Skin epidermis (tissue), 12 donors: ENCODE measurements at regions not wholly inside any gene's neighbourhood (a gene's known extent, or its start where the extent isn't known, plus 50 kb on each side); places are given as distances from the start of the nearest gene placed in this dataset.

ENCODE experiments used
- H3K27ac ChIP-seq, 21 experiments: fragments of 200-600 bp; sonication (generic) in 11 of 21; one replicate each; pipeline ENCODE4 v1.5.0; 2020; ENCODE audit warnings: mild to moderate bottlenecking in 3 of 21, inconsistent platforms in 2 of 21, moderate library complexity in 2 of 21
- H3K4me3 ChIP-seq, 7 experiments: fragments of 200-600 bp; sonication (generic) in 2 of 7; one replicate each; pipeline ENCODE4 v1.5.0; 2020; ENCODE audit warnings: inconsistent platforms in 2 of 7, mild to moderate bottlenecking in 2 of 7, moderate library complexity in 1 of 7

DNA sequence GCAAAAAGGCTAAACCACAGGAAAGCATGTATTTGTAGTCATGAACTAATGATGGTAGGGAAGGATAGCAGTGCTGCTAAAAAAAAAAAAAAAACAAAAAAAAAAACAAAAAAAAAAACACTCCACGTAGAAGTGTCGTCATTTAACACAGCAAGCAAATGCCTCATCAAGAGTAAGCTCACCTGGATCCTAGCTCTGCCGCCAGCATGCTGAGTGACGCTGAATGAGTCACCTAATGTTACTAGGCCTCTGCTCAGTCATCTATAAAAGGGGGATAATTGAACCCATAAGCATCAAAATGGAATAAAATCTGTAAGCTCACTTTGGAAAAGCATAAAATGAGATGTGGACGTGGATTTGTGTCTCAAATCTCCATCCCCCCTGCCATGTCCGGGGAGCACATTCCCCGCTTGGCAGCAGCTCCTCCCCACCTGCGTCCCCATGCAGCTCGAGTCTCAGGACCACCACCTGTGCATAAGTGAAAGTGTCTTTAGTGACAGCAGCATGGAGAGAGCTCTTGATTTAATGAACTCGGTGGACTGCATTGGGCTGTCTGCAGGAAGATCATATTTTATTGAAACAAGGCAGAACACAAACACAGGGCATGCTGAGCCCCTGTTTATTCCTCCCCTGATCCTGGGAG is 427.5 kb downstream of the LRATD1 start:
- Histone ChIP-seq H3K27ac (no peak overlapping the region), H3K4me3 (no peak overlapping the region)

DNA sequence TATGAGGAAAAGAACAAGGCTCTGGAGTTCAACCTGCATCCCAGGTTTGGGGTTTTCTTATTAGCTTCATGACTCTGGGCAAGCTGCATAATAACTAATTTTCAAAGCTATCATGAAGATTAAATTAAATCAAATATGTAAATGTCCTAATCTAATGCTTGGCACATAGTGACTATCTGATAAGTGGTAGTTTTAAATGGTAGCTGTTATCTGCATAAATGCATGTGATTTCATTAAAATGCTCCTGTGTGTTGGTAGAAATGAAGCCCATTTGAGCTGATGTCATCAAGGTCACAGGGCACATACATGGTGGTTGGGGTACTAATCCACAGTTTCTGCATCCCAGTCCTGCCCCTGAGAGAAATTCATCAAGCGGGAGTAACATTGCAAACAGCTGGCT is 428.8 kb downstream of the LRATD1 start:
- Histone ChIP-seq H3K4me3 (no peak overlapping the region), H3K27ac (no peak overlapping the region)

DNA sequence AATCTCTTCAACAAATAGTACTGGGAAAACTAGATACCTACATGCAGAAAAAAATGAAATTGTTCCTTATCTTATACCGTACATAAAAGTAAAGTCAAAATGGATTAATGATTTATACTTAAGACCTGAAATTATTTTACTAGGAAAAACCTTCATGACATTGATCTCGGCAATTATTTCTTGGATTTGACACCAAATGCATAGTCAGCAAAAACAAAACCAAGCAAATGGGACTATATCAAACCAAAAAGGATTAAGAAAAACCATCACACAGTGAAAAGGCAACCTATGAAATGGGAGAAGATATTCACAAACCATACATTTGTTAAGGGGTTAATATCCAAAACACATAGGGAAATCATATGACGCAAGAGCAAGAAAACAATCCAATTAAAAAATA is 433.6 kb downstream of the LRATD1 start:
- Histone ChIP-seq H3K27ac (no peak overlapping the region), H3K4me3 (no peak overlapping the region)

DNA sequence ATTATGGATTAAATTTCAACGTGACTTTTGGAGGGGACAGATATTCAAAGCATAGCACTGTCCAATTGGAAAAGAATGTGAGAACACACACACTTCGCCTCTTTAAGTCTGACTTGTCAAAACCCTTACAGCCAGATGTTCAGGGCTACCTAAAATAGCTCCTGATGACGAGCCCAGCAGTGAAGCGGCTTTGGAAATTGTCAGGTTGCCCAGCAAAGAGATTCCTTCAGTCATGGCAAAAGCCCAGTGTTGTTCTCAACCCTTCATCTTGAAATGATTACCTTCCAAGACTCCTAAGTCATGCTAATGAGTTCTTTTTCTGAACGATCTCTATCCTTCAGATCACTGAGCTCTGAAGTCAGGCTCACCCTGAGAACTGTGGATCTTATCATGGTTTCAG is 436.6 kb downstream of the LRATD1 start:
- Histone ChIP-seq H3K4me3 (no peak overlapping the region), H3K27ac (no peak overlapping the region)

DNA sequence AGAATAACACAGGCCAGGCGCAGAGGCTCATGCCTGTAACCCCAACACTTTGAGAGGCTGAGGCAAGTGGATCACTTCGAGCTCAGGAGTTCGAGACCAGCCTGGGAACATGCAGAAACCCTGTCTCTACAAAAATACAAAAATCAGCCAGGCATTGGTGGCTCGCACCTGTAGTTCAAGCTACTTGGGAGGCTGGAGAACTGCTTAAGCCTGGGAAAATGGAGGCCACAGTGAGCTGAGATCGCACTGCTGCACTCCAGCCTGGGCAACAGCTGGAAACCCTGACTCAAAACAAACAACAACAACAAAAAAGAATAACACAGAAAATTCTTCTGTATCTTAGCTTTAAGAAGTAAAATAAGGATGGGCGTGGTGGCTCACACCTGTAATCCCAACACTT is 440.3 kb downstream of the LRATD1 start:
- Histone ChIP-seq H3K4me3 (no peak overlapping the region), H3K27ac (no peak overlapping the region)

DNA sequence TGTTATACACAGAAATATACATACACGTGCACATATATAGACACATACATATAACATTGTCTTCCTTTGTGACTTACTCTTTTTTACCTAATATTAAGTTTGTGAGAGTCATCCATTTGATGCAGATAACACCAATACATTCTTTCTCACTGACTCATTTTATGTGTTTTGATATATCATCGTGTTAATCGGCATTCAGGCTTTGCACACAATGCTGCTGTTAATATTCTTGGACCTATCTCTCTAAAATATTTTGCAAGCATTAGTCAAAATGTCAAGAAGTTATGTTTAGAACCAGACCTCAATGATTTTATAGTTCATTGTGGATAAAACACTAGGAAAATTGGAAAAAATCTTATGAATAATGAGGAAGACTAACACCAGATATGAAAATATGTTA is 441.1 kb downstream of the LRATD1 start:
- no peak overlapping the region for H3K27ac ChIP-seq
- no peak overlapping the region for H3K4me3 ChIP-seq

DNA sequence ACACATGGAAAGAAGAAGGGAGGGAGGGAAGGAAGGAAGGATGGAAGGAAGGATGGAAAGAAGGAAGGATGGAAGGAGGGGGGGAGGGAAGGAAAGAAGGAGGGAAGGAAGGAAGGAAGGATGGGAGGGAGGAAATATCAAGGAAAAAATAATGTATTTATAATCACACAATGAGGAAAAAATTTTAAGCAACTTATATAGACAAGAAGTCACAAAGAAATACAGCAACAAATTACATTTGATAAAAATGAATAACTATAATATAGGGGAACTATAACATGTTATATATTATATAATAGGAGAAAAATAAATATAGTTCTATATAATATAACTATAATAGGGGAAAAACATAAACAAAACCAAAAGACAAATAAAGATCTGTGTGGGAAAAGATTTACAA is 441.8 kb downstream of the LRATD1 start:
- no peak overlapping the region for H3K4me3 ChIP-seq
- no peak overlapping the region for H3K27ac ChIP-seq

DNA sequence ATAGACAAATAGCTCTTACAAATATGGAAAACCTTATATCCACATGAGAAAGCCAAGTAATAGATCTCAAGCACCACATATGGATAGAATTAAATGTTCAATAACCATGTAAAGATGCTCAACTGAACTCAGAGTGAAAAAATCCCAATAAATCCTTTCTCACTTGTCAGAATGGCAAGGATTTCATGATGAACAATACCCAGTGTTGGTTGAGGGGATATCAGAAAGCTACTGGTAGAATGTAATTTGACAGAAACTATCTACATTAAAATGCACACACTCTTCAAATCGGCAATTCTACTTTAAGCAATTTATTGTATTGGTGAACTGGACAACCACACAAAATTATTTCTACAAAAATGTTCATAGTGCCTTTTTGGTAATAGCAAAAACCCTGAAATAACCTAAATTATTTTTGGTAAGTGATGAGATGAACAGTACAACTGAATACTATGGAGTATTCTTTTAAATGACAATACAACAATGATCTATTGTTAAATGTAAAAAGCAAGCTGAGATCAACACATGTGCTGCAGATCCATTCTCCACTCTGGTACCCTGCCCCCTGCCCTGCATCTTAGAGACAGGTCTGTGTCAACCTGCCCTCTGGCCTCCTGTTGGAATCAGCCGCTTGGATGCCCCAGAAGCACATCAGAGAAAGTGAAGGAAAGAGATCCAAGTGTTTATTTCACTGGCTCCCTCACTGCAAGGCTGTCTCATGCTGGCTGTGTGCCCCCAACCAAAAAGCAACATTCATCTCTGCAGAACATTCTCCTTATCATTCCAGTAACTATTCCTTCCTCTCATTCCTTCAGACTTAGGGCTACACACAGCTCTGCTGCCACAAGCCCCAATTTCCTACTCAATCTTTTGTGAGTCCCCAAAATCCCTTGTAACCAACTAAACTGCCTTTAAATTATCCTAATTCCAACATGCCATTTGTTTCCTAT is 442.5 kb downstream of the LRATD1 start:
- H3K4me3 ChIP-seq, result no peak overlapping the region
- no peak overlapping the region for H3K27ac ChIP-seq

DNA sequence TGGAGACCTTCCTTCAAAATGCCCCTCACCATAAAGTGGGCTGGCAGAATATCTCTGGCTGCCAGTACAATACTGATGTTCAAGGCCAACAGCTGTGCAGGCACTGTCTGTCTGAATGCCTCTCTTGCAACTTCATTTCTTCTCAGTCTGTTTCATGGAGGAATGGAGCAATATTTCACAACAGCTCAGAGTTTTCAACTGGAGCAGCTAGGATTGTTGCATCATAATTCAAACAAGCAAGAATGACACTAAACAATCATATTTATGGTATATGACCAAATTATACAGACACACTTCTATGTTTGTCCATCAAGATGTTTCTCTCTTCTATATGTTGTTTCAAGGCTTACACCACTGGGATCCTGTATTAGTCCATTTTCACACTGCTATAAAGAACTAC is 444.2 kb downstream of the LRATD1 start:
- no peak overlapping the region for H3K4me3 ChIP-seq
- no peak overlapping the region for H3K27ac ChIP-seq

DNA sequence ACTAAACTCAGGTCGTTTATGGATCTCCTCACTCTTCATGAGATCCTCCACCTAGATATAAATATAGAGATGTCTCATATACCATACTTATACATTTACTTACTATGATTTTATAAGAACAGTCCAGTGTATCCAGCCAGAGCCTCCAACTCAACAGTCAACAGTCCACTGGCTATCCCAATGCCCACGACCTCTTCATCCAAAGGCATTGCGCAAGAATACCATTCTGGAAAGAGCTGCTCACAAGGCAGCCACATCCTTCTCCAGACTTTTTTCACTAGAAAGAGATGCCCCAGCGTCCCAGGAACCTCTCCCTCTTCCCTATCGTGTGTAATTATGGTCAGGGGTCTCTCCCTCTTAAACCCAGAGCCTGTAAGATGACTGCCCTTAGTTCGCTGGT is 448.8 kb downstream of the LRATD1 start:
- no peak overlapping the region for H3K4me3 ChIP-seq
- no peak overlapping the region for H3K27ac ChIP-seq

DNA sequence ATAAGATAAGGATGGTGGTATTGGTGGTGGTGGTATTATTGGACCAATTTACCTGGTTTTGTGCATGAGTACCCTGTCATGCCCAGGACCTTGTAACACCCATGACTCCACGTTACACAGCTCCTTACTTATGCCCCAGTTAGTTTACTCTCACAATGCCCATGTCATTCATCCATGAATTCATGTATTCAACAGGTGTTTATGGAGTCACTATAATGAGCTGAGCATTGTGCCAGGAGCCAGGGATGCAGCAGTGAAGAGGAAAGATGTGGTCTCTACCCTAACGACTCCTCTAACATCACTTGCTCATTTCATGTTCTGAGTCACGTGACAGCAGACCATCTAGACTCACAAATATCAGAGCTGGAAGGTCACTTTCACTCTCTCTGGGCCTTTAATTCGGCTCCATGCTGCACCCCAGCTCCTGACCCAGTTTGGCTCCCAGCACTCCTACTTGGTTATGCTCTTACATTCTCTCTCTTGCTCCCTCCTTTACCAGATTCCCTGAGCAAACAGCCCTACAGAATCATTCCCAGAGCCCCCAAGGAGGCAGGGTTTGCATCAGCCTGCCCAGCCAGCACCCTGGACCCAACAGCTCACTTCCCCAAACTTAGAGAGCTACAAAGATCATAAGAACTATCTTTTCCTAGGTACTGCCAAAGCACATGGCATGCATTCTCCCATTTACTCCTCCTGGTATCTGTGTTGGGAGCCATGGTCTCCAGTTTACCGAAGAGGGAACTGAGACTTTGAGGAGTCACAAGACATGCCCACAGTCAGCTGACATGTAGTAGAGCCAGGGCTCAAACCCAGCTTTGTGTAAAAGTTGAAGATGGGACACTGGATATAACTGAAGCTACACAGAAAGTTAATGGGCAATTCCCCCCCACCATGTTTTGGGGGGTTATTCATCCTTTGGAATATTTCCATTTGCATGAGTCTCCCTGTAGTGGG is 449.9 kb downstream of the LRATD1 start:
- no peak overlapping the region for H3K4me3 ChIP-seq
- H3K27ac ChIP-seq, result no peak overlapping the region

DNA sequence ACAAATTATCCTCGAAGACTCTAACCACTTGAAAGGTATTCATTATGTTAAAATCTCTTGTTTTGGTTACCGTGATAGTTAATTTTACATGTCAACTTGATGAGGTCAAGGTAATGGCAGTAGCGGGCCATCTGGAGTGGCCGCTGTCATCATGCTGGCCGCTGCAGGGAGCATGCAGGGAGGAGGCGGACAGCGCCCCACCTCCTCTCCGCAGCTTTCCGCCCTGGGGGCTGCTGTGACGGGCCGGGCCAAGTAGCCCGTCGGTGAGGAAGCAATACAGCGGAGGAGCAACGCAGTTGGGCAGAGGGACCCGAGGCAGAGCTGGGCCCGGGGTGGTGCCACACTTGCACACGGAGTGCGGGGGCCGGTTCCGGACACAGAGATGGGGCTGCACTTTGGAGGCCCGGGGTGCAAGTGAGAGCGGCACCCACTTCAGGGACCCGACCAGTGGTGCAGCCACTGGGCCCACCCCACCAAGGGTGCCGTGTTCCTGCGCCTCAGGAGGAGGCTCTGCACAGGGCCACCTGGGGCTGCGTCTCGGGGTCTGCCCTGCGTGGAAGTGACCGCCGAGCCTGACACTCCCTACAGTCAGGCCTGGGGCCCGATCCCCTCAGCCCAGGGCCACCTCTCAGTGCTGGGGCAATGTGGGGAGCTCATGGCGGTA is 452.4 kb downstream of the LRATD1 start:
- Histone ChIP-seq H3K27ac (no peak overlapping the region), H3K4me3 (no peak overlapping the region)

DNA sequence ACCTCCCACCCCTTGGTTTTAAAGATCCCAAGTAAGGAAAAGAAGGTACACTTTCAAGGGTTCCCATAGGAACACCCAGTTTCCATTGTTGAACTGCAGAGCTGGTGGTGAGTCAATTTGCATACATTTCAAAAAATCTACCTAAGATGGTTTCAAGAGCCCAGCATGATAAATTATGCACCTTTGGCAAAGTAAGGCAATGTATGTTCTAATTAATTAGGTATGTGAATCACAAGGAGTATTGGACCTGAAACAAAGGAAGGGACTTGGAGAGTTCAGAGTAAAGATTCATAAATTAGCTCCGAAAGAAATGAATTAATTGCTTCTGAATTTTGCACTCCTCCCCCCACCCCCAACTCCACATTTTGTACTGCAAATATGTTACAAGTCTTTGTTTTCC is 459.7 kb downstream of the LRATD1 start:
- no peak overlapping the region for H3K4me3 ChIP-seq
- H3K27ac ChIP-seq, result no peak overlapping the region

DNA sequence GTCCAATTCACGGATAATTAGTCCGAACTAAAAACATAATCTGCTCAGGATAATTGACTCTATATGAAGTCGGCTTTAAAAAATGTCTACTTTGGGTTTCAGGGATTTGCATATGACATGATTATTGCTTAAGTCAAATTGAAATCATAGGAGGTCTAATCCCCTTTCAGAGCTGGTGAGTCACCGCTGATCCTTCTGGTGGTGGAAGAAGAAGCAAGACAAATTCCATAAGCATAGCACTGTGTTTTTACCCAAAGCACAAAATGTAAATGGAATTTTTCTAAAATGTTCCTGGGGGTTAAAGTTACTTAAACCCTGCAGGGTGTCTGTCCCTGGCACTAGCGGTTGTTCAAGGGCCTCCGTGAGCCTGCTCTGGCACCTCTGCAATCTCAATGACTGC is 460.2 kb downstream of the LRATD1 start:
- H3K27ac ChIP-seq, result peak overlapping the region in 2 of 21 experiments; percentile 29 to 32
- no peak overlapping the region for H3K4me3 ChIP-seq

DNA sequence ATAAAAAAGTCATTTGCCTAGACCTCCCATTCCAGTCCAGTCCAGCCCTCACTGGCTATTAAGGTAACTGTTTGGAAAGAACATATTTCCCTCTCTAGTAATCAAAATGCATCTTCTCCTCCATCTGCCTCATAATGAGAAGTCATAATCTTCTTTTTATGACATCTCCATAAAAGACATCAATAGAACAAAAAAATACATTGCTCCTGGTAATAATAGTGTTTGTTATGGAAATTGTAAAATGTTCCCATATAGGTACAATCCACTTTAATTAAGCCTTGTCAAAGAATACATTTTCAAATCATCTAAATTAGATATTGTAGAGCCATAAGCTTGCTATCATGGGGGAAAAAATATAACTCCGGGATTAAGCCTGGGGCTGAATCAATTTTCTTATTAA is 461.6 kb downstream of the LRATD1 start:
- Histone ChIP-seq H3K27ac (no peak overlapping the region), H3K4me3 (no peak overlapping the region)

DNA sequence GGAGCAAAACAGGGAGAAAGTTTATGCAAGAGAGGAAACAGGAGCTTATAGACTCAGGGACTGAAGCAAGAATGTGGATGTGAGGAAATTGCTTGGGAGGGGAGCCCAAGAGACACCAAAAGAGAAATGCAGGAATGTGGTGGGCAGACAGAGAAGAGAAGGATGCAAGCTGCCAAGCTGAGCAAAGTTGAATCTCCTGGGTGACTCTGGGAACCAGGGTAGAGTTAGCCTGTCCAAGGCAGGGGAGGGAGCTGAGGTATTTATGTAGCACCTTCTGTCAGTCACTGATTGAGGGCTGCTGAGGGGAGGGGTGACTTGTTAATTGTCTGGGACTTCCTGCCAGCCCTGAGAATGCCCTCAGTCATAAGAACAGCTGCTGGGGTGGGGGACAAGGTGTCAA is 464.3 kb downstream of the NBAS start:
- no peak overlapping the region for H3K4me3 ChIP-seq

DNA sequence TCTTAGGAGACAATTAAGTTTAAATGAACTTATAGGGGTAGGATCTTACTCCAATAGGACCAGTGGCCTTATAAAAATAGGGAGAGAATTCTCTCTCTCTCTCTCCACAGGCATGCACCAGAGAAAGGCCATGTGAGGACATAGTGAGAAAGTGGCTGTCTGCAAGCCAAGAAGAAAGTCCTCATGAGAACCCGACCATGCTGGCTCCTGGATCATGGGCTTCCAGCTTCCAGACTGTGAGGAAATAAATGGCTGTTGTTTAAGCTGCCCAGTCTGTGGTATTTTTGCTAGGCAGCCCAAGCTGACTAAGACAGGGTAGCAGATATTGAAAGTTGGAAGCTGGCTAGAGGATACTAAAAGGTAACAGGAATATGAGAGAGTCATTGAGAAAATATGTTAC is 454.0 kb downstream of the NBAS start:
- H3K27ac ChIP-seq, result no peak overlapping the region

More for the DNA sequence above, 464.3 kb downstream of the NBAS start:
- no peak overlapping the region for H3K27ac ChIP-seq

DNA sequence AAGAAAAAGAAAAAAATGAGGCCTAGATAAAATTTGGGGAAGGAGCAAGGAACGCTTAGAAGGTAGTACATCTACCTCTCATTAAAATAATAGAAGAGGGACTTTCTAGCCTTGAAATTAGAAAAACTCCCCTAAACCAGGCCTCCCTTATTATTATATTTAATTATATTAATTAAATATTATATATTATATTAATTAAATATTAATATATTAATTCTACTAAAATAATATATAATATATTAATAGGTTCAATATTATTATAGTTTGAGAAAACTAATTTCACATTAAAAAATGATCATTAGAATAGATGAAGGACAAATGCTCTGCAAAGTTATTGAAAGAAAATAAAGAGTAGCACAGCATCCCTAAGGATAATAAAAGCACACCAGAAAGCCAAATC is 449.4 kb downstream of the NBAS start:
- Histone ChIP-seq H3K4me3 (no peak overlapping the region), H3K27ac (no peak overlapping the region)

More for the DNA sequence above, 454.0 kb downstream of the NBAS start:
- no peak overlapping the region for H3K4me3 ChIP-seq

DNA sequence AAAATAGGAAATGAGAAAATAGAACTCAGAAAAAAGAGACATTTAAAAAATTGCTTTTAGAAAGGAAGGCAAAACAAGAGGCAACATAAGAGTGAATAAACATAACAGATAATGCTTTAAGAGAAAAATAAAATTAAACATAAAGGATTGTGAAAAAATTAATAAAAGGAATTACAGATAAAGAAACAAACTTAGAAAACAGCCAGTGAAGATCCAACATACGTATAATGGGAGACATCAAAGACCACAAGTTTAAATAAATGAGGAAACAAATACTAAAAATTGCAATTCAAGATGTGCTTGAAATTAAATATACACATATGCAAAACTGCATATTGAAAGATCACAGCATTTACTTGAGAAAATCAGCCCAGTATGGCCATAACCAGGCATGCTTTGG is 448.9 kb downstream of the NBAS start:
- H3K4me3 ChIP-seq, result no peak overlapping the region
- H3K27ac ChIP-seq, result no peak overlapping the region

DNA sequence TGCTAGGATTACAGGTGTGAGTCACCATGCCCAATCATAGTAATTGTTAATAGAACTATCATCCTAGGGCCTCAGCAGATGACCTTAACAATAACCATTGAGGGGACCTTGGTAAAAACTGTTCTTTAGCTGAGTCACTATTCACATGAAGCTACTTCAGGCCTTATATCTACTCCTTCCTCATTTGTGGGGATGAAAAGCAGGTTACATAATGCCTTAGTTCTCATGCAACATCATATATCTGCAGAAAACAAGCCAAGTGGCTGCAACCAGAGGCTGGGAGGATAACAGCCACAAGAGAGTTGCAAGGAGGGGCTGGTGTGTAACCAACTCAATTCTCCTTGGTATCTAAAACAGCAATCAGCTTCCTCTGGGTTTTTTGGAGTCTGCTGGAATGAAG is 445.4 kb downstream of the NBAS start:
- Histone ChIP-seq H3K4me3 (no peak overlapping the region), H3K27ac (no peak overlapping the region)
